HEK293 (cell line): ENCODE measurements at regions not wholly inside any gene's neighbourhood (a gene's known extent, or its start where the extent isn't known, plus 50 kb on each side); places are given as distances from the start of the nearest gene placed in this dataset.

Experiments
- CTCF ChIA-PET: fragments of 350-600 bp; formaldehyde crosslinking; extraction: SDS; loops from one replicate; lab custom pipeline; 2021; ENCODE audit warnings: antibody characterized with exemption; lab: Yijun Ruan, JAX
- POLR2A ChIA-PET: fragments of 300-600 bp; formaldehyde crosslinking; extraction: SDS; loops from one replicate; lab custom pipeline; 2020; ENCODE audit warnings: antibody characterized with exemption, inconsistent platforms; lab: Yijun Ruan, JAX
- H3K27ac ChIP-seq: fragments of 200-500 bp; sonication (Bioruptor generic); 2 replicates; pipeline ENCODE4 v1.5.1; 2014; ENCODE audit warnings: low read depth, low read length, control low read depth, inconsistent platforms; ENCODE audit errors: extremely low read depth
- H3K36me3 ChIP-seq, 2 experiments: fragments of 200-500 bp in 1 of 2; sonication (Bioruptor generic) in 1 of 2; 1 replicate in 1 of 2; 2 replicates in 1 of 2; pipeline ENCODE4 v1.5.1; 2014 to 2017; ENCODE audit warnings: inconsistent platforms in 2 of 2, low read length in 2 of 2; ENCODE audit not compliant: control insufficient read depth in 2 of 2, insufficient read depth in 1 of 2
- H3K4me1 ChIP-seq: fragments of 200-500 bp; sonication (Bioruptor generic); 2 replicates; pipeline ENCODE4 v1.5.1; 2014; ENCODE audit warnings: mild to moderate bottlenecking, low read length, inconsistent platforms; ENCODE audit not compliant: control insufficient read depth, insufficient read depth
- H3K4me3 ChIP-seq: 2 replicates; pipeline ENCODE4 v1.5.1; 2011; ENCODE audit warnings: low read depth, mild to moderate bottlenecking, control low read depth, low read length, moderate library complexity
- H3K9me3 ChIP-seq: fragments of 200-500 bp; sonication (Bioruptor generic); 2 replicates; pipeline ENCODE4 v1.5.1; 2014; ENCODE audit warnings: low read depth, low read length, inconsistent platforms; ENCODE audit not compliant: control insufficient read depth, insufficient read depth
- GLIS1 ChIP-seq: fragments of 450-650 bp; formaldehyde crosslinking; IDR thresholded peaks from 2 replicates; pipeline ENCODE4 v1.5.1; 2016; ENCODE audit warnings: missing biosample characterization, missing genetic modification characterization
- HOXC10 ChIP-seq: sonication (generic); formaldehyde crosslinking; IDR thresholded peaks from 2 replicates; pipeline ENCODE4 v1.8.1; 2023; ENCODE audit warnings: mild to moderate bottlenecking, missing genetic modification reagents
- REPIN1 ChIP-seq: fragments of 450-650 bp; formaldehyde crosslinking; IDR thresholded peaks from 2 replicates; pipeline ENCODE4 v1.5.1; 2017; ENCODE audit warnings: missing biosample characterization, missing genetic modification characterization, low read depth
- SETDB1 ChIP-seq: IDR thresholded peaks from one replicate; pipeline ENCODE4 v1.6.1; 2017; ENCODE audit warnings: mild to moderate bottlenecking, low read length, moderate library complexity, mixed read lengths; ENCODE audit not compliant: insufficient read length
- WT1 ChIP-seq: fragments of 450-650 bp; formaldehyde crosslinking; IDR thresholded peaks from 2 replicates; pipeline ENCODE4 v1.5.1; 2016; ENCODE audit warnings: missing biosample characterization, missing genetic modification characterization
- ZBTB17 ChIP-seq: fragments of 450-650 bp; formaldehyde crosslinking; IDR thresholded peaks from 2 replicates; pipeline ENCODE4 v1.5.1; 2016; ENCODE audit warnings: missing biosample characterization, missing genetic modification characterization
- ZNF211 ChIP-seq: fragments of 450-650 bp; formaldehyde crosslinking; IDR thresholded peaks from 2 replicates; pipeline ENCODE4 v1.5.1; 2016; ENCODE audit warnings: low read depth, missing biosample characterization, missing genetic modification characterization
- ZNF214 ChIP-seq: fragments of 450-650 bp; formaldehyde crosslinking; IDR thresholded peaks from 2 replicates; pipeline ENCODE4 v1.5.1; 2017; ENCODE audit warnings: missing biosample characterization, mild to moderate bottlenecking, missing genetic modification characterization, borderline replicate concordance
- ZNF221 ChIP-seq: fragments of 450-650 bp; formaldehyde crosslinking; IDR thresholded peaks from 2 replicates; pipeline ENCODE4 v1.5.1; 2017; ENCODE audit warnings: missing biosample characterization, missing genetic modification characterization, borderline replicate concordance
- ZNF549 ChIP-seq: fragments of 450-650 bp; IDR thresholded peaks from 2 replicates; pipeline ENCODE4 v1.5.1; 2018; ENCODE audit warnings: missing biosample characterization, missing genetic modification characterization, mild to moderate bottlenecking, inconsistent platforms, moderate library complexity
- ZNF596 ChIP-seq: fragments of 450-650 bp; IDR thresholded peaks from 2 replicates; pipeline ENCODE4 v1.5.0; 2018; ENCODE audit warnings: missing biosample characterization, mild to moderate bottlenecking, missing genetic modification characterization, moderate library complexity
- ZNF660 ChIP-seq: fragments of 450-650 bp; IDR thresholded peaks from 2 replicates; pipeline ENCODE4 v1.5.1; 2018; ENCODE audit warnings: missing biosample characterization, mild to moderate bottlenecking, missing genetic modification characterization
- ZNF707 ChIP-seq: fragments of 450-650 bp; formaldehyde crosslinking; IDR thresholded peaks from 2 replicates; pipeline ENCODE4 v1.5.1; 2016; ENCODE audit warnings: missing biosample characterization, missing genetic modification characterization
- ZSCAN30 ChIP-seq: fragments of 450-650 bp; IDR thresholded peaks from 2 replicates; pipeline ENCODE4 v1.5.1; 2018; ENCODE audit warnings: missing biosample characterization, mild to moderate bottlenecking, missing genetic modification characterization, moderate library complexity
- ZXDB ChIP-seq: fragments of 450-650 bp; formaldehyde crosslinking; IDR thresholded peaks from 2 replicates; pipeline ENCODE4 v1.5.1; 2016; ENCODE audit warnings: missing biosample characterization, missing genetic modification characterization
- TF ChIP-seq, protein P1 (sequence below): fragments of 450-650 bp; formaldehyde crosslinking; IDR thresholded peaks from 2 replicates; pipeline ENCODE4 v1.5.1; 2016; ENCODE audit warnings: missing biosample characterization, missing genetic modification characterization
- TF ChIP-seq, protein P2 (sequence below): fragments of 450-650 bp; formaldehyde crosslinking; IDR thresholded peaks from 2 replicates; pipeline ENCODE4 v1.5.1; 2016; ENCODE audit warnings: missing biosample characterization, missing genetic modification characterization
- TF ChIP-seq, protein P3 (sequence below): fragments of 450-650 bp; formaldehyde crosslinking; IDR thresholded peaks from 2 replicates; pipeline ENCODE4; 2016; ENCODE audit warnings: missing biosample characterization, missing genetic modification characterization
- TF ChIP-seq, protein P4 (sequence below): fragments of 450-650 bp; formaldehyde crosslinking; IDR thresholded peaks from 2 replicates; pipeline ENCODE4 v1.5.1; 2016; ENCODE audit warnings: missing biosample characterization, missing genetic modification characterization
- TF ChIP-seq, protein P5 (sequence below): fragments of 450-650 bp; formaldehyde crosslinking; IDR thresholded peaks from 2 replicates; pipeline ENCODE4 v1.5.1; 2016; ENCODE audit warnings: missing biosample characterization, missing genetic modification characterization

DNA sequence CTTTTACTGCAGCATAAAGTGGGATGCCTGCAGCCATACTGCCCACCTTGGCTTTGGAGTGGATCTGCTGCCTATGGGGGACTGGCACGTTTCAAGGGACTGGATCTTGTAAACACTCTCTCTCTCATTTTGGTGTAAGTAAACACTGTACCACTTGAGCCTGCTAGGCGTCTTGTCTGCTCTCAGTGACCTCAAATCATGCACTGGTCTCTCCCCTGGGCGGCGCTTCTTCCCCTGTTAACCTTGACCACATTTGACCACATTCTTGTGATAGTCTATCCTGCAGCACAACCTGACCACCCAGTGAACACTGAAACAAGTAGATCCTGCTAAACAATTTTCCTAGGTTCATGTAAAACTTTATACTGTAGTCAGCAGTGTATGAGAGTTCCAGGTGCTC, 82.6 kb upstream of the HNMT start:
- POLR2A ChIA-PET, result no interaction called here
- TF ChIP-seq, protein P1, sequence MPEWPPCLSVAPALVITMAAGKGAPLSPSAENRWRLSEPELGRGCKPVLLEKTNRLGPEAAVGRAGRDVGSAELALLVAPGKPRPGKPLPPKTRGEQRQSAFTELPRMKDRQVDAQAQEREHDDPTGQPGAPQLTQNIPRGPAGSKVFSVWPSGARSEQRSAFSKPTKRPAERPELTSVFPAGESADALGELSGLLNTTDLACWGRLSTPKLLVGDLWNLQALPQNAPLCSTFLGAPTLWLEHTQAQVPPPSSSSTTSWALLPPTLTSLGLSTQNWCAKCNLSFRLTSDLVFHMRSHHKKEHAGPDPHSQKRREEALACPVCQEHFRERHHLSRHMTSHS (tag by site-specific recombination), result no peak
- TF ChIP-seq SETDB1, result peak; percentile 25
- CTCF ChIA-PET, result no interaction called here
- Histone ChIP-seq H3K9me3 (no peaks in the 10 kb centered on the region), H3K4me1 (0 out of 2 replicates have a peak, but pooled peaks cover 2% of the 10 kb centered on the region), H3K36me3 (no peaks in the 10 kb centered on the region), H3K4me3 (no peak overlapping the region), H3K27ac (no peak overlapping the region)

DNA sequence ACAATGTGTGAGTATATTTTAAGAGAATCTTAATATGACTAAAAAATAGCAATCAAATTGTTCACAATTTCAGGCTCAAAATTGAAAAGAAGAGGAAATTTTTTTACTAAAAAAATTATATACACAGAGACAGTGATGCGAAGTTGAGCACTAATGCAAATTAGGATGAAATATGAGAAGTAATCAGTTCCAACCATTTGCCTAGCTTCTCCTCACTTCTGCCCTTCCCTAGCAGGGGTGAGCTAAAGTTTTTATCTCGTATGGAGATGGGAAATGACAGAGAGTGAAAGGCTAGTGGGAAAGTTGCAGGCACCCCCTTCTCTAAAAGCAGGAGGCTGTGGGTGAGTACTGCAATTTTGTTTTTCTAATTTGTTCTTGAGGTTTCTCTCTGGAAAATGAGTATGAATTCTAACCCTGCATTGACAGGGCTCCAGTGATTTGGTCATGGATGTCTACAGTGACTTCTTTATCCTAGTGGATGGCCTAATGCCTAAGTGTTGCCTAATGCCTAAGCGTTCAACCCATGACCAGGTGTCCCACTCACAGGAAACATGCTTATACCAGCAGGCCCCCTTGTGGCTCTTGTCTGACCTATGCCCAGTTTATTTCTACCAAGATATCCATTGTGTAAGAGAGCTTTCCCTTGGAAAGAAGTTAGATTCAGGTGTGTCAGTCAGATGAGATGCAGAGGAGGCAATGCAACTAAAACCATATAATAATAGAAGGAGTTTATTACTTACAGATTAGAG, 78.0 kb upstream of the HNMT start:
- Histone ChIP-seq H3K4me1 (0 out of 2 replicates have a peak, but pooled peaks cover 2% of the 10 kb centered on the region), H3K27ac (no peak overlapping the region), H3K36me3 (no peaks in the 10 kb centered on the region), H3K4me3 (no peak overlapping the region), H3K9me3 (no peaks in the 10 kb centered on the region)
- ChIA-PET CTCF (interaction anchor here (0.5 to 4.3 kb wide), 12 partner anchors 11 to 941 kb away, joined by 3 to 48 read pairs (median 4); no protein-coding TSS in a partner anchor), POLR2A (no interaction called here)
- TF ChIP-seq ZBTB17 (tag by site-specific recombination) (no peak), ZNF214 (tag by site-specific recombination) (no peak), ZNF211 (no peak), ZNF549 (tag by site-specific recombination) (no peak), ZXDB (tag by site-specific recombination) (no peak), ZNF707 (no peak), REPIN1 (tag by site-specific recombination) (no peak), ZNF221 (tag by site-specific recombination) (no peak), ZNF596 (no peak), HOXC10 (CRISPR knock-in tag) (no peak), GLIS1 (tag by site-specific recombination) (no peak), WT1 (tag by site-specific recombination) (no peak), ZNF660 (no peak), ZSCAN30 (tag by site-specific recombination) (no peak)
- TF ChIP-seq, protein P2, sequence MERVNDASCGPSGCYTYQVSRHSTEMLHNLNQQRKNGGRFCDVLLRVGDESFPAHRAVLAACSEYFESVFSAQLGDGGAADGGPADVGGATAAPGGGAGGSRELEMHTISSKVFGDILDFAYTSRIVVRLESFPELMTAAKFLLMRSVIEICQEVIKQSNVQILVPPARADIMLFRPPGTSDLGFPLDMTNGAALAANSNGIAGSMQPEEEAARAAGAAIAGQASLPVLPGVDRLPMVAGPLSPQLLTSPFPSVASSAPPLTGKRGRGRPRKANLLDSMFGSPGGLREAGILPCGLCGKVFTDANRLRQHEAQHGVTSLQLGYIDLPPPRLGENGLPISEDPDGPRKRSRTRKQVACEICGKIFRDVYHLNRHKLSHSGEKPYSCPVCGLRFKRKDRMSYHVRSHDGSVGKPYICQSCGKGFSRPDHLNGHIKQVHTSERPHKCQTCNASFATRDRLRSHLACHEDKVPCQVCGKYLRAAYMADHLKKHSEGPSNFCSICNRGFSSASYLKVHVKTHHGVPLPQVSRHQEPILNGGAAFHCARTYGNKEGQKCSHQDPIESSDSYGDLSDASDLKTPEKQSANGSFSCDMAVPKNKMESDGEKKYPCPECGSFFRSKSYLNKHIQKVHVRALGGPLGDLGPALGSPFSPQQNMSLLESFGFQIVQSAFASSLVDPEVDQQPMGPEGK (tag by site-specific recombination), result no peak
- TF ChIP-seq, protein P3, sequence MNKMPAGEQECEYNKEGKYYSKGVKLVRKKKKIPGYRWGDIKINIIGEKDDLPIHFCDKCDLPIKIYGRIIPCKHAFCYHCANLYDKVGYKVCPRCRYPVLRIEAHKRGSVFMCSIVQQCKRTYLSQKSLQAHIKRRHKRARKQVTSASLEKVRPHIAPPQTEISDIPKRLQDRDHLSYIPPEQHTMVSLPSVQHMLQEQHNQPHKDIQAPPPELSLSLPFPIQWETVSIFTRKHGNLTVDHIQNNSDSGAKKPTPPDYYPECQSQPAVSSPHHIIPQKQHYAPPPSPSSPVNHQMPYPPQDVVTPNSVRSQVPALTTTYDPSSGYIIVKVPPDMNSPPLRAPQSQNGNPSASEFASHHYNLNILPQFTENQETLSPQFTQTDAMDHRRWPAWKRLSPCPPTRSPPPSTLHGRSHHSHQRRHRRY (tag by site-specific recombination), result no peak
- TF ChIP-seq, protein P4, sequence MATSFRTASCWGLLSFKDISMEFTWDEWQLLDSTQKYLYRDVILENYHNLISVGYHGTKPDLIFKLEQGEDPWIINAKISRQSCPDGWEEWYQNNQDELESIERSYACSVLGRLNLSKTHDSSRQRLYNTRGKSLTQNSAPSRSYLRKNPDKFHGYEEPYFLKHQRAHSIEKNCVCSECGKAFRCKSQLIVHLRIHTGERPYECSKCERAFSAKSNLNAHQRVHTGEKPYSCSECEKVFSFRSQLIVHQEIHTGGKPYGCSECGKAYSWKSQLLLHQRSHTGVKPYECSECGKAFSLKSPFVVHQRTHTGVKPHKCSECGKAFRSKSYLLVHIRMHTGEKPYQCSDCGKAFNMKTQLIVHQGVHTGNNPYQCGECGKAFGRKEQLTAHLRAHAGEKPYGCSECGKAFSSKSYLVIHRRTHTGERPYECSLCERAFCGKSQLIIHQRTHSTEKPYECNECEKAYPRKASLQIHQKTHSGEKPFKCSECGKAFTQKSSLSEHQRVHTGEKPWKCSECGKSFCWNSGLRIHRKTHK, result no peak
- TF ChIP-seq, protein P5, sequence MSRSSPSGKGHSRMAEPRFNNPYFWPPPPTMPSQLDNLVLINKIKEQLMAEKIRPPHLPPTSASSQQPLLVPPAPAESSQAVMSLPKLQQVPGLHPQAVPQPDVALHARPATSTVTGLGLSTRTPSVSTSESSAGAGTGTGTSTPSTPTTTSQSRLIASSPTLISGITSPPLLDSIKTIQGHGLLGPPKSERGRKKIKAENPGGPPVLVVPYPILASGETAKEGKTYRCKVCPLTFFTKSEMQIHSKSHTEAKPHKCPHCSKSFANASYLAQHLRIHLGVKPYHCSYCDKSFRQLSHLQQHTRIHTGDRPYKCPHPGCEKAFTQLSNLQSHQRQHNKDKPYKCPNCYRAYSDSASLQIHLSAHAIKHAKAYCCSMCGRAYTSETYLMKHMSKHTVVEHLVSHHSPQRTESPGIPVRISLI (tag by site-specific recombination), result no peak
